ENCODE measurements at regions not wholly inside any gene's neighbourhood (a gene's known extent, or its start where the extent isn't known, plus 50 kb on each side); places are given as distances from the start of the nearest gene placed in this dataset.

DNA sequence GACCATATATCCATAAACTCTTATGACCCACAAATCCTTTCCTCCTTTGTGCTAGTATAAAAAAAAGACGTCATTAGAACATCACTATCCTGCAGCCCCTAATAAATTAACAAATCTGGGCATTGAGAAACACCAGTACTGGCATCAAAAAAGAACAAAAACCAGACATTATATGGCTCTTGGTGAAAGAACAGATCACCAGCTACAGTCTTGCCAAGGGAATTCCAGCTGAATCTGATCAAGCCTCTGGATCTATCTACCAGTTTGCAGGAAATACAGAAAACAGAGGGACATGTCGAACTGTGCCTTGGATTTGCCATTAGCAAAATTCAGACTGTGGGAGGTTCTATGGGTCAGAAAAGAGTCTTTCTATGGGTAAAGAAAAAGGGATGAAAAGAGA, 93.7 kb upstream of the DDX18 start:
- Mint-ChIP-seq H3K4me3 (ENCODE audit: low read depth) (no peak overlapping the region), H3K9me3 (ENCODE audit: low read depth) (peaks cover 15% of the 10 kb centered on the region), H3K36me3 (ENCODE audit: insufficient read depth) (peaks cover 4% of the 10 kb centered on the region), H3K27me3 (no peaks in the 10 kb centered on the region), H3K4me1 (ENCODE audit: low read depth) (peaks cover 14% of the 10 kb centered on the region), H3K27ac (no peak overlapping the region)
- TF ChIP-seq, protein P1, sequence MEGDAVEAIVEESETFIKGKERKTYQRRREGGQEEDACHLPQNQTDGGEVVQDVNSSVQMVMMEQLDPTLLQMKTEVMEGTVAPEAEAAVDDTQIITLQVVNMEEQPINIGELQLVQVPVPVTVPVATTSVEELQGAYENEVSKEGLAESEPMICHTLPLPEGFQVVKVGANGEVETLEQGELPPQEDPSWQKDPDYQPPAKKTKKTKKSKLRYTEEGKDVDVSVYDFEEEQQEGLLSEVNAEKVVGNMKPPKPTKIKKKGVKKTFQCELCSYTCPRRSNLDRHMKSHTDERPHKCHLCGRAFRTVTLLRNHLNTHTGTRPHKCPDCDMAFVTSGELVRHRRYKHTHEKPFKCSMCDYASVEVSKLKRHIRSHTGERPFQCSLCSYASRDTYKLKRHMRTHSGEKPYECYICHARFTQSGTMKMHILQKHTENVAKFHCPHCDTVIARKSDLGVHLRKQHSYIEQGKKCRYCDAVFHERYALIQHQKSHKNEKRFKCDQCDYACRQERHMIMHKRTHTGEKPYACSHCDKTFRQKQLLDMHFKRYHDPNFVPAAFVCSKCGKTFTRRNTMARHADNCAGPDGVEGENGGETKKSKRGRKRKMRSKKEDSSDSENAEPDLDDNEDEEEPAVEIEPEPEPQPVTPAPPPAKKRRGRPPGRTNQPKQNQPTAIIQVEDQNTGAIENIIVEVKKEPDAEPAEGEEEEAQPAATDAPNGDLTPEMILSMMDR (IDR thresholded peaks at IDR 0.05; ENCODE audit: unreplicated experiment): no peak
- DNase-seq (ENCODE audit: low spot score, unreplicated experiment): no peak

GRCh38 chr2:117723483-117723882, 91.0 kb upstream of the DDX18 start:
- H3K4me1 Mint-ChIP-seq (ENCODE audit: low read depth): peaks cover 31% of the 10 kb centered on the region
- peaks cover 4% of the 10 kb centered on the region for H3K36me3 Mint-ChIP-seq (ENCODE audit: insufficient read depth)

GRCh38 chr2:117723888-117724434, 90.5 kb upstream of the DDX18 start:
- Mint-ChIP-seq H3K36me3 (ENCODE audit: insufficient read depth) (peaks cover 4% of the 10 kb centered on the region), H3K27ac (no peak overlapping the region), H3K4me3 (ENCODE audit: low read depth) (no peak overlapping the region), H3K4me1 (ENCODE audit: low read depth) (peaks cover 35% of the 10 kb centered on the region), H3K9me3 (ENCODE audit: low read depth) (peaks cover 15% of the 10 kb centered on the region), H3K27me3 (no peaks in the 10 kb centered on the region)
- DNase-seq (ENCODE audit: low spot score, unreplicated experiment): no peak
- TF ChIP-seq, protein P1 (IDR thresholded peaks at IDR 0.05; ENCODE audit: unreplicated experiment): no peak

More at GRCh38 chr2:117723483-117723882, 91.0 kb upstream of the DDX18 start:
- TF ChIP-seq, protein P1 (IDR thresholded peaks at IDR 0.05; ENCODE audit: unreplicated experiment): no peak
- H3K27ac Mint-ChIP-seq: no peak overlapping the region
- H3K27me3 Mint-ChIP-seq: no peaks in the 10 kb centered on the region
- DNase-seq (ENCODE audit: low spot score, unreplicated experiment): no peak
- H3K4me3 Mint-ChIP-seq (ENCODE audit: low read depth): no peak overlapping the region
- H3K9me3 Mint-ChIP-seq (ENCODE audit: low read depth): peaks cover 15% of the 10 kb centered on the region

- peaks cover 39% of the 10 kb centered on the region for H3K4me1 Mint-ChIP-seq (ENCODE audit: low read depth)
- peaks cover 4% of the 10 kb centered on the region for H3K36me3 Mint-ChIP-seq (ENCODE audit: insufficient read depth)
- H3K4me3 Mint-ChIP-seq (ENCODE audit: low read depth): peak overlapping the region; percentile 2
- DNase-seq (ENCODE audit: low spot score, unreplicated experiment): no peak
- TF ChIP-seq, protein P1 (IDR thresholded peaks at IDR 0.05; ENCODE audit: unreplicated experiment): no peak
- no peaks in the 10 kb centered on the region for H3K27me3 Mint-ChIP-seq
- H3K27ac Mint-ChIP-seq: peak overlapping the region; percentile 92
- peaks cover 15% of the 10 kb centered on the region for H3K9me3 Mint-ChIP-seq (ENCODE audit: low read depth)
Observed at GRCh38 chr2:117726747-117727146, 87.7 kb upstream of the DDX18 start.

DNA sequence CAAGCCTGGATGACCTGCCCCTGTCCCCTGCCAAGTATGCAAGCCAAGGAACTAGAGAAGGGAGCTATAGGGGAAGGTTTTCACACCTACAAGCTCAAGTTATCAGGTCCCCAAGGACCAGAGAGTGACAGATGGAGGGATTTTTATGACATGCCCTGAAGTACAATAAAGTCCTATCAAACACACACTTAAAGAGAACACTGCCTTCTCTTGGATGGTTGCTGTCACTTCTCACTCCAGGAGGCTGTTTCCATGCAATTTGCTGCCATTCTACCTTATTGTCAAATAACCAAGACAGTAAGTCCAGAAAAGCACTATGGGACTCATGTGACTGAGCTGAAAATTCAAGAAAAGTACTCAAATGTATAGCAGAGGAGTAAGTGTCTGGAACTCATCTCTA, 76.6 kb upstream of the DDX18 start:
- no peak for DNase-seq (ENCODE audit: low spot score, unreplicated experiment)
- Mint-ChIP-seq H3K27me3 (peaks cover 3% of the 10 kb centered on the region), H3K27ac (no peak overlapping the region), H3K4me3 (ENCODE audit: low read depth) (no peak overlapping the region), H3K9me3 (ENCODE audit: low read depth) (peaks cover 3% of the 10 kb centered on the region), H3K36me3 (ENCODE audit: insufficient read depth) (no peaks in the 10 kb centered on the region), H3K4me1 (ENCODE audit: low read depth) (no peaks in the 10 kb centered on the region)
- TF ChIP-seq, protein P1 (IDR thresholded peaks at IDR 0.05; ENCODE audit: unreplicated experiment): no peak
